ENCODE measurements at regions not wholly inside any gene's neighbourhood (a gene's known extent, or its start where the extent isn't known, plus 50 kb on each side); places are given as distances from the start of the nearest gene placed in this dataset.
"Not testable (repeated sequence)": the region's sequence is repeated elsewhere in the genome, so short reads cannot be mapped to it uniquely, and the experiment has no call there.

- no peak for FAIRE-seq
Measured at GRCh38 chr14:37712976-37713431, 117.6 kb downstream of the TTC6 start.

DNA sequence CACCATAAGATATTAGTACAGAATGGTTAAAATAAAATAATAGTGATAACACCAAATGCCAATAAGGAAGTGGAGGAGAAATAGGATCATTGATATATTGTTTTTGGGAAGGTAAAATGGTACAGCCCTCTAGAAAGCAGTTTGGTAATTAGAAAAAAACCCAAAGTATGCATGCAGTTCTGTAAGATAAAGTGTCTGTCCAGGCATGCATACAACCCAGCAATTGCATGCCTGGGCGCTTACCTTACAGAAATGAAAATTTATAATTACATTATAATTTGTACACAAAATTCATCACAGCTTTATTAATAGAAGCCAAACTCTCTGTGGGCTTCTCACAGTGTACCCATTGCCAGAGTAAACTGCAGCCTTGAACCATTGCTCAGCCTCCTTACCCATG lies 124.7 kb downstream of the TTC6 start:
- FAIRE-seq: no peak

- no peak for FAIRE-seq
Measured at GRCh38 chr14:37721976-37722659, 126.7 kb downstream of the TTC6 start.

DNA sequence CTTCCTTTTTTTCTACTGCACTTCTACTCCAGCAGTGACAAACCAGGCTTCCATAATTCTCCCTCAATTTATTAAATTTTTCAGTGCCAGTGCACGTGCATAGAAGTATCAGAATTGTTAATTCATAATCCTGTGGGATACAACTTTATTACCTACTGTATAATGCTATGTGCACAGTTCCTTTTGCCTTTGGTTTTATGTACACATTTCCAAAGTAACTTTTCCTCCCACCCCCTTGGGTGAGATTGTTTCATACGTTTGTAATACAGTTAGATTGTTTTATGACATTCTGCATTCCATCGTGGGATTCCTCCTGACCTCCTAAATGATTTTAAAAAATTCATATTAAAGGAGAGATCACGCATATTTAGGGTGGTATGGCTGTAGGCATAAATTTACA lies 128.1 kb downstream of the TTC6 start:
- no peak for FAIRE-seq

- FAIRE-seq: peak; percentile 27
Measured at GRCh38 chr14:37726708-37727107, 131.3 kb downstream of the TTC6 start.

GRCh38 chr14:37729218-37729617 lies 133.8 kb downstream of the TTC6 start:
- FAIRE-seq: no peak

DNA sequence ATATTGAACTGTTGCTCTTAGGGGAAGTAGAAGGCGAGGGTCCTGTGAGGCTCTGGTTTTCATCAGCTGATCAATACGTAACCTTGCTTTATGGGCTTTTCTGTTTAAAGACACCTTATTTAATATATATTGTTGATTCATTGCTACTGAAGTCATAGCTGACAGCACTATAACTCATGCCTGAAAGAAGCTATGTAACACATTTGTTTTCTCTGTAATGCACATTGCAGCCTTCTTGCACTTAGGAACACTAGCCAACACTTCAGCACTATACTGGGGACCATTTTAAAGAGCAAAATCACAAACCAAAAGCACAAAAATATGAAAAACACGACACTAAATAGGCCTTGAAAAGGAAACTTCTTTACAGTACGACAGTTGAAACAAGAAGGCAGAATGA lies 135.7 kb downstream of the TTC6 start:
- FAIRE-seq: no peak

DNA sequence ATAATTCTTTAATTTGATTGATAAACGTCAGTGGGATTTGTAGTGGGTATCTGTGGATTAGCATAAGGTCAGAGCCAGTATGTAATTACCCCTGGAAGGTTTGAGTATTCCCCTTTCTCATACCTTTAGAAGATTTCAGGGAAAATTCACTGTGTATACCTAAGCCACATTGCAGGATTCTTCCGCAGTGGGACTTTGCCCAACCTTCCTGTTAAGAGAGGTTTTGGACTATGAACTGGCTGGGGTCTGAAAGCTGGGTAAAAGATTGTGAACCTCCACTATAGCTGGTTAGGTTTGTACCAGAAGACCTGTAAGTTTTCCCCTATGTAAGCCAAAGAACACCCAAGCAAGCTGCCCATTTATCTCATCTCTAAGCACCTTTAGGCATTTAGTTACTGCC lies 150.2 kb downstream of the TTC6 start:
- no peak for FAIRE-seq

DNA sequence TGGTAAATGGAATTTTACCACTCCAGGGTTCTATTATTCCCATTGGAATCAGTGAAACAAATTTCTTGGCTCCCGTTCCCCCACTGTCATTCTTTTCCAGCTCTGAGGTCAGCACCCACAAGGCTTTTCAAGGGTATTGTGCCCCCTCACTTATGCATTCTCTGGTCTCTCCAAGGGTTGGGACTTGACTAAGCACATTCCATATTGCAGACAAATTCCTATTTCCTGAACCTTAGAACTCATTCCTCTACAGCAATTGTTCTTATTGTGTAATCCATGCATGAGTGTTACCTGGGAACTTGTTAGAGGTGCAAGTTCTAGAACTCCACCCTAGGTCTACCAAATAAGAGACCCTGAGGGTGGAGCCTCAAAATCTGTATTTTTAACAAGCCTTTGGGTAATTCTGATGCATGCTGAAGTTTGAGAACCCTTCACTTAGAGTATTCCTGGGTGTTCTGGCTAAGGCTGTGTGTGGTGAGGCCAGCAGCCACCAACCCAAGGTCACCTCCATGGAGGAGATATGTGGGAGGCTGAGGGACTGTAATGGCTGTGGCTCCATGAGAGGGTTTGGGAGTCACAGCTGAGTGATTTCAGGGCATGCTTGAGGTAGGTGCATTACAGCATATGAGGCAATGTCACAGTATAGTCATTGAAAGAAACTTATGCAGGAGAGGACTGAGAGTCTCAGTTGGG lies 150.9 kb downstream of the TTC6 start:
- no peak for FAIRE-seq

DNA sequence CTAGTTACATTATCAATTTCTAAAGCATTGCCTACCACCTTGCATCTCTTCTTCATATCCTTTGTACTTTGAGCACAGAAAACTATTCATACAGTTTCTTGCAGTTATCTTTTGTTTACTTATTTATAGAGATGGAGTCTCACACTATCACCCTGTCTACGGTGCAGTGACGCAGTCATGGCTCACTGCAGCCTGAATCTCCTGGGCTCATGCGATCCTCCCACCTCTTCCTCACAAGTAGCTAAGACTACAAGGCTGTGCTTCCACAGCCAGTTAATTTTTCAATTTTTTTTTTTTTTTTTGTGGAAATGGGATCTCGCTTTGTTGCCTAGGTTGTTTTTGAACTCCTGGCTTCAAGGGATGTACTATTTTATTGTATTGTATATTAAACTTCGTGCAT lies 158.0 kb downstream of the TTC6 start:
- no peak for FAIRE-seq

DNA sequence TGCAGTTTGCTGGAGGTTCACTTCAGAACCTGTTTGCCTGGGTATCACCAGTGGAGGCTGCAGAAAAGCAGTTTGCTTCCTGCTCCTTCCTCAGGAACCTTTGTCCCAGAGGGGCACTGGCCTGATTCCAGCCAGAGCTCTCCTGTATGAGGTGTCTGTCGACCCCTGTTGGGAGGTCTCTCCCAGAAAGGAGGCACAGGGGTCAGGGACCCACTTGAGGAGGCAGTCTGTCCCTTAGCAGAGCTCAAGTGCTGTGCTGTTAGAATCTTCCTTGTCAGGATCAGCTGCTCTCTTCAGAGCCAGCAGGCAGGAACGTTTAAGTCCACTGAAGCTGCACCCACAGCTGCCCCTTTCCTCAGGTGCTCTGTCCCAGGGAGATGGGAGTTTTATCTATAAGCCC lies 164.8 kb downstream of the TTC6 start:
- FAIRE-seq: not testable (repeated sequence)

- FAIRE-seq: no peak
Measured at GRCh38 chr14:37763266-37763665, 167.8 kb downstream of the TTC6 start.

DNA sequence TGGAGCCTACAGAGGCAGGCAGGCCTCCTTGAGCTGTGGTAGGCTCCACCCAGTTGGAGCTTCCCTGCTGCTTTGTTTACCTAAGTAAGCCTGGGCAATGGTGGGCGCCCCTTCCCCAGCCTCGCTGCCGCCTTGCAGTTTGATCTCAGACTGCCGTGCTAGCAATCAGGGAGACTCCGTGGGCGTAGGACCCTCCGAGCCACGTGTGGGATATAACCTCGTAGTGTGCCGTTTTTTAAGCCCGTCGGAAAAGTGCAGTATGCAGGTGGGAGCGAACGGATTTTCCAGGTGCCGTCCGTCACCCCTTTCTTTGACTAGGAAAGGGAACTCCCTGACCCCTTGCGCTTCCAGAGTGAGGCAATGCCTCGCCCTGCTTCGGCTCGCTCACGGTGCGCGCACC lies 176.9 kb downstream of the TTC6 start:
- not testable (repeated sequence) for FAIRE-seq

GRCh38 chr14:37776791-37777499 lies 181.5 kb downstream of the TTC6 start:
- FAIRE-seq: no peak

DNA sequence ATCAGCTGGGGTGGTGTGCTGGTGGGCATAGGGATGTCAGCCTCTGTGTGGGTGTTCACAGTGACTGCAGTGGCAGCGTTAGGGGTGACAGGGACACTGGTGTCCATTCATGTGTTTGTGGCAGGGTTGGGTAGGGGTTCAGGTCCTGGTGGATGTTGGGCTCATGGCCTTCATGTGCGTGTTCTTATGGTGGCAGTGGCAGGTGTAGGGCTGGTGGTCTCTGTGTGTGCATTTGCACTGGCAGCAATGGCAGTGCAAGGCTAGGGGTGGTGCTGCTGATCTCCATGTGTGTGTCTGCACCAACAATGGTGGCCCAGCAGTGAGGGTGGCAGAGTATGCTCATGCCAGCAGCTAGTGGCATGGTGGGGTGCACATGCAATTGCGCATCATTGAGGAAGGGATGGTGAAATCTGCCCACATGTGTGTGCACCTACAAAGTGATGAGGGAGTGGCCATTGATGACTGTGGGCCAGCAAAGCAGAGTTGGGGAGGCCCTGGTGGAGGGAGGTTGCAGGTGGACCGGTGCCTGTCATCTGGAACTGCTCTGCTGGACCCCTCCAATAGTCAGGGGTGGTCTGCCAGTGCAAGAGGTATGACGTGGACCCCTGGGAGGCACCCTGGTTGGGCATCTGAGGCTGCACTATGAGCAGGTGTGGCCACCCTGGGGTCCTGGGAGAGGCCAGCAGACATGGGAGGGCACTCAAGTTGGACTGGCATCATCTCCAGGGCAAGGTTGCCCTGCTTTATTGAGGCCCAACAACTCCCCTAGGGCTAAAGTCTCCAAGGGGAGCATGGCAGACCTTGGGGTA lies 182.9 kb downstream of the TTC6 start:
- FAIRE-seq: no peak

DNA sequence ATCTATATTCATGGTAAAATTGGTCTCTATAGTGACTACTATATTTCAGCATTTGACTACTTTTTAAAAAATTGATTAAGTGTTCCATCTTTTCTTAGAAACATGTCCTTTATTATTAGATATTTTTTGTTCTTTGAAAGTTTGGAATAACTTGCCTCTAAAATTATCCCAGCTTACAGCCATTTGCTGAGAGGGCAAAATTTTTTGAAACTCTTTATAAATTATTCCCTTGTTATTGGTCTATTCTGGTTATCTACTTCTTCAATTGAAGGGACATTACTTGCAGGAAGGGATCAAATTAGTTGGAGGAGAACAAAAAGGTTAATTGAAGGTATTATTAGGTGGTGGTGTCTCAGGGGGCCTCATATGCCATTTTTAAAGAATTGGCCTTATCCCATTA lies 184.1 kb downstream of the TTC6 start:
- no peak for FAIRE-seq

- FAIRE-seq: not testable (repeated sequence)
Measured at GRCh38 chr14:37780731-37781130, 185.3 kb downstream of the TTC6 start.

- FAIRE-seq: not testable (repeated sequence)
Measured at GRCh38 chr14:37784203-37784826, 188.9 kb downstream of the TTC6 start.

DNA sequence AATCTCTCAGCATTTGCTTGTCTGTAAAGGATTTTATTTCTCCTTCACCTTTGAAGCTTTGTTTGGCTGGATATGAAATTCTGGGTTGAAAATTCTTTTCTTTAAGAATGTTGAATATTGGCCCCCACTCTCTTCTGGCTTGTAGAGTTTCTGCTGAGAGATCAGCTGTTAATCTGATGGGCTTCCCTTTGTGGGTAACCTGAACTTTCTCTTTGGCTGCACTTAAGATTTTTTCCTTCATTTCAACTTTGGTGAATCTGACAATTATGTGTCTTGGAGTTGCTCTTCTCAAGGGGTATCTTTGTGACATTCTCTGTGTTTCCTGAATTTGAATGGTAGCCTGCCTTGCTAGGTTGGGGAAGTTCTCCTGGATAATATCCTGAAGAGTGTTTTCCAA lies 189.4 kb downstream of the TTC6 start:
- FAIRE-seq: not testable (repeated sequence)

- FAIRE-seq: not testable (repeated sequence)
Measured at GRCh38 chr14:37785298-37785697, 189.9 kb downstream of the TTC6 start.

- not testable (repeated sequence) for FAIRE-seq
Measured at GRCh38 chr14:37786114-37786625, 190.7 kb downstream of the TTC6 start.

DNA sequence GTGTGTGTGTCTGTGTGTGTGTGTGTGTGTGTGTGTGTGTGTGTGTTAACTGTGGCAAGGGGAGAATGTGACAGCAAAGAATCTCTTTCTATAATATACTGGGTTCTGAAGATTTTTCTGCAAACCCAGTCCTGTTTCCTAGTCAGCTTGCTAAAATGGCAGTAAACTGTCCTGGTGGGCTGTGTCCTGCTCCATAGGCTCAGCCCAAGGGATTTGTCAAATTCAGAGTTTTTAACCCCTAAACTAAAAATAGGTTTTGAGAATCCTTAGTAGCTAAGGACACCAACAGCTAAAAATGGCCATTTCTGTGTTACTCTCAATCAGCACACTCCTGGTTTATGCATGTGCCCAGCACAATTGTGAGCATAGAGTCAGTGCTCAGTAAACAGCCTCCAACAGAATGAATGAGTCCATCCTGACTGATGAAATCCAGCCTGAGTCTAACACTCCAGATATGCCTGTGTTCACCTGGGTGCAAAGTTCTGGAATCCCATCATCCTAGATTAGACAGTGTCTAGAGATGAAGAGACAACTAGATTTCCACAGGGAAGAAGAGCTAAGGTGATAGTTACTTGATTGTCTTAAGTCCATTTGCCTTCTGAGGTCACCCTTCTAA lies 192.6 kb downstream of the TTC6 start:
- no peak for FAIRE-seq
